AG09309 (cell line): ENCODE measurements at regions not wholly inside any gene's neighbourhood (a gene's known extent, or its start where the extent isn't known, plus 50 kb on each side); places are given as distances from the start of the nearest gene placed in this dataset.

ENCODE experiments used
- DNase-seq: peaks from one replicate; pipeline ENCODE4 v3.0.0-alpha.2; 2010; ENCODE audit warnings: low read depth
- H3K4me3 ChIP-seq: 2 replicates; pipeline ENCODE4 v1.5.1; 2011; ENCODE audit warnings: mild to moderate bottlenecking, low read depth, low read length, moderate library complexity; ENCODE audit not compliant: control insufficient read depth
- TF ChIP-seq, protein P1 (sequence below): IDR thresholded peaks from 2 replicates; pipeline ENCODE4 v1.5.1; 2011; ENCODE audit warnings: mild to moderate bottlenecking, low read depth, low read length, inconsistent platforms; ENCODE audit not compliant: insufficient read depth, control insufficient read depth; ENCODE audit errors: missing control alignments

DNA sequence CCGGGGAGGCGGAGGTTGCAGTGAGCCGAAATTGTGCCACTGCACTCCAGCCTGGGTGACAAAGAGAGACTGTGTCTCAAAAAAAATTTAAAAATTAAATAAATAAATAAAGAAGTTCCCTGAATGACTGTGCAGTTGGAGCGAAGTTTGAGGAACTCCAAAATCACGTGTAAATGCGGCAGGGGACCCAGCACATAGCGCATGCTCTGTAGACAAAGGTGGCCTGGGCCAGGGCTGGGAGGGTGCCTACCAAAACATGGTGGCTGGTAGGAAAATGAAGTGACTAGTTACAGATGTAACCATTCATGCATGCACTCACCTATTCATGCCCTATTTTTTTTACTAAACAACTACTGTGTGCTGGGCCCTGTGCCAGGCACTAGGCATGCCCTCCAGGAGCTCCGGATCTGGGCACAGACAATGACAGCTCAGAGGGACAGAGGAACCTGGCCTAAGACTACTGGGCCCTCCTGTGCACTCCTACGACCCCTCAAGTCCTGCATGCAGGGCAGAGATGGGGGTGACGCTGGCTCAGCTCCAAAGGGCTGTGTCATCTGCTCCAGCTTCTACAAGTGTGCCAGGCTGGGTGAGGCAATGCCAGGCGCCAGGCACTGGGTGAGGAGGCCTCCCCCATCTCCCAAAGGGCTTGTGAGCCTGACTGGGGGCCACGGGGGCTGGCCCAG, 65.3 kb downstream of the RMI2 start:
- H3K4me3 ChIP-seq = no peak overlapping the region
- no peak for DNase-seq
- TF ChIP-seq, protein P1, sequence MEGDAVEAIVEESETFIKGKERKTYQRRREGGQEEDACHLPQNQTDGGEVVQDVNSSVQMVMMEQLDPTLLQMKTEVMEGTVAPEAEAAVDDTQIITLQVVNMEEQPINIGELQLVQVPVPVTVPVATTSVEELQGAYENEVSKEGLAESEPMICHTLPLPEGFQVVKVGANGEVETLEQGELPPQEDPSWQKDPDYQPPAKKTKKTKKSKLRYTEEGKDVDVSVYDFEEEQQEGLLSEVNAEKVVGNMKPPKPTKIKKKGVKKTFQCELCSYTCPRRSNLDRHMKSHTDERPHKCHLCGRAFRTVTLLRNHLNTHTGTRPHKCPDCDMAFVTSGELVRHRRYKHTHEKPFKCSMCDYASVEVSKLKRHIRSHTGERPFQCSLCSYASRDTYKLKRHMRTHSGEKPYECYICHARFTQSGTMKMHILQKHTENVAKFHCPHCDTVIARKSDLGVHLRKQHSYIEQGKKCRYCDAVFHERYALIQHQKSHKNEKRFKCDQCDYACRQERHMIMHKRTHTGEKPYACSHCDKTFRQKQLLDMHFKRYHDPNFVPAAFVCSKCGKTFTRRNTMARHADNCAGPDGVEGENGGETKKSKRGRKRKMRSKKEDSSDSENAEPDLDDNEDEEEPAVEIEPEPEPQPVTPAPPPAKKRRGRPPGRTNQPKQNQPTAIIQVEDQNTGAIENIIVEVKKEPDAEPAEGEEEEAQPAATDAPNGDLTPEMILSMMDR = no peak

DNA sequence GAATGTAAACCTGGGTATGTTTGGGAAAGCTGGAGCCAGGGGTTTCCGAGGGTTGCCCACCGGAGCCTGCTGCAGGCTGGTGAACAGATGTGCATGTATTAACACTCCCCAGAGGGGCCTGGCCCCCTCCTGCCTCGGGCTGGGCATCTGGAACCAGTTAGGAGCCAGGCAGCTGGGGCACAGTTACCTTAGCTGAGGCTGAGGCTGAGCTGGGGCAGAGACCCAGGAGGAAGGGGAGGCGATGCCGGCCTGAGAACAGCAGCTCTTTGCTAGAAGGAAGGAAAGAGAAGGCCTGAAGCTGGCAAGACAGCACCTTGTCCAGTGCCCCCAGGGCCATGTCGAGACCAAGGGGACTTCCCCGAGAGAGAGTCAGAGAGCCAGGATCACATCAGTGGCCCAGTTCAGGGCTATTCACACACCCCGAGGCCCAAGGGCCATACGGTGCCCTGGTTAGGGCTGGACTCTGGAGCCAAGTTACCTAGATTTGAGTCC, 65.8 kb downstream of the RMI2 start:
- TF ChIP-seq, protein P1 = no peak
- DNase-seq = no peak
- H3K4me3 ChIP-seq = no peak overlapping the region

DNA sequence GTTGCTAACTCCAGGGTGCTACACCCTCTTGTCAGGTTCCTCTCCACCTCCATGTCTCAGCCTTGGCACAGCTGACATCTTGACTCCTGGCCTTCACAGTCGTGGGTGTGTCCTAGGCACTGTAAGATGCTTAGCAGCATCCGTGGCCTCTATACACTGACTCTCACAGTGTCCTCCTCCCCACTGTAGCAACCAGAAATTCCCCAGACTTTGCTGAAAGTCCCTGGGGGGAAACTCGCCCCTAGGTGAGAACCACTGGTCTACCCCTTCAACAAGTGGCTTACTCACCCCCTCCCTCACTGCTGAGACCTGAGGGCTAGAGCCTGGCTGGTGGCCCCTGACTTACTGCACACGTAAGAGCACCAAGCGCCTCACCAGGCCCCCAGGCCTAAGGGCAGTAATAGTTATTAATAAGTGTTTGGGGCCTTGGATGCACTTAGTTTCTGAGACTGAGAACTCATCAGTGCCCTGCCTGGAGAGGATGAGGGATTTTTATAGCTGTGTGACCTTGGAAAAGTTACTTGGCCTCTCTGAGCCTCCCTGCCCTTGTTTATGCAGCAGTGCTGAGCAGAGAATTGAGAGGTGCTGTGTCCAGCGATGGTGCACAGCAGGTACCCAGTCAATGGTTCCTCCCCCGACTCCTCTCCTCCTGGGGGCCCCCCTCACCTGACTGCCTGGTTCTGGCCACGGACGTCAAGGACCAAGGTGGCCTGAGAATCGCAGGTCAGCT, 67.1 kb downstream of the RMI2 start:
- no peak overlapping the region for H3K4me3 ChIP-seq
- TF ChIP-seq, protein P1 = no peak
- DNase-seq = no peak

DNA sequence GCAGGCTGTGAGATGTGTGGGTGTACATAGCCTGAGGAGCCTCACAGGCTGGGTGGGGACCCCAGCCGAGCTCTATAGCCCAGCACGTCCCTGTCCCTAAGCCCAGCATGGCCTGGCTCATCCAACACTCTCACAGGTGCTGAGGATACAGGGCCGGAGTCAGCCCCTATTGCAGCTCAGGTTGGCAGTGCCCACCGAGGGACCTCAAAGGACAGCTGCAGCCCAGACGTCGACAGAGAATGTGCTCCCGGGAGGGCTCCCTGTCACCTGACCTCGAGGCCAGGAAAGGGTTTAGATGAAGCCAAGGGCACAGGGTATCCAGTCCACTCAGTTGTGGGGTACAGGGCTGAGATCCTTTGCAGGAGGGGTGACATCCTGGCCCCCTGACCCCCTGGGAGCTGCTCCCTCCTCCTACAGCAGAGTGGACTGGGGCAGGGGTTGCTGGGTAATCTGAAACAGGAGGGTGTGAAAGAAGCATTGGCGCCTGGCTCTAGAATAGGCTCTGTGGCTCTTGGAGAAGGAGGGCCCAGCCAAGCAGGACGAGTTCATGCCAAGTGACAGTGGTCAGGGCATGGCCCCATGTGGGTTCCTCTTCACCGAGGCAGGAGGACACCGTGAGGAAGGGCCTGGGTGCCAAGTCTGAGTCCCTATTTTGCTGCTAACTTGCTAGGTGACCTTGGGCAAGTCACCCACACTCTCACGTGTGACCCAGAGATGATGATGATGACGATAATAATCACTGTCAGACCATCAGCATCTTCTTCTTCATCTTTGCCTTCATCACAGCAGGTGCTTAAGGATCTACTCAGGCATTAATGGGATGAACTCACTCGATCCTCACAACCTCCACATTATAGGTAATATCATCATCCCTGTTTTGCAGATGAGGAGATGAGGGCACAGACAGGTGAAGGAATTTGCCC, 68.0 kb downstream of the RMI2 start:
- DNase-seq = no peak
- H3K4me3 ChIP-seq = no peak overlapping the region
- TF ChIP-seq, protein P1 = no peak

DNA sequence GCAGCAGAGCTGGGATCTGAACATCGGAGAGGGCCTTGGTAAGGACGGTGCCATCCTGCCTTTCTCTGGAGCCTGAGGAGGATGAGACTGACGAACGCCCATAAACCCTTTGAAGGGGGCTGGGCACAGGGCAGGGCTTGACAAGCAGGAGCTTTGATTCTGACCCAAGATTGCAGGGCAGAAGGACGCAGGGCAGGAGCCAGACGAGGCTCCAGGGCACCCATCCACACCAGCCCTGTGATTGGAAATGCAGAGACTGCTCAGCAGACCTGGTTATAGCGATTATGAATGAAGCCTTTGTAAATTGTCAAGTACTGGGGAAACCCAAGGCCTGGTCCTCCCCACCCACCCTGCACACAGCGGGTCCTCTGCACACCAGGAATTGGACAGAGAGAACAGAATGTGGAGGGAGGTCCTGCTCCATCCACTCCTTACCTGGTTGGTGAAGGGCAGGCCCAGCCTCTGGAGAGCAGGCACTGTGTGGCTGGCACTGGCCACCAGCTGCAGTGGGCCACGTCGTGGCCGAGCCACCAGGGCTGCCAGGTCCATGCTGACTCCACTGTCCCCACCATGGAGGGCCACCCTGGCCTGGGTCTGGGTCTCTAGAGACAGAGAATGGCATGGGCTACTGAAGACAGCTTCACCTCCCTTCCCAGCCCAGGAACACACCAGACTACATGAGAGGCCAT, 68.8 kb downstream of the RMI2 start:
- TF ChIP-seq, protein P1 = no peak
- no peak for DNase-seq
- H3K4me3 ChIP-seq = no peak overlapping the region
